NCI-H748 treated with DMSO at 0.1 percent for 48 hours (cell line): ENCODE measurements at regions not wholly inside any gene's neighbourhood (a gene's known extent, or its start where the extent isn't known, plus 50 kb on each side); places are given as distances from the start of the nearest gene placed in this dataset.
"Not testable (repeated sequence)": the region's sequence is repeated elsewhere in the genome, so short reads cannot be mapped to it uniquely, and the experiment has no call there.

ENCODE experiments used
- DNase-seq: peaks from one replicate; lab custom pipeline; 2025; lab: John Stamatoyannopoulos, UW

DNA sequence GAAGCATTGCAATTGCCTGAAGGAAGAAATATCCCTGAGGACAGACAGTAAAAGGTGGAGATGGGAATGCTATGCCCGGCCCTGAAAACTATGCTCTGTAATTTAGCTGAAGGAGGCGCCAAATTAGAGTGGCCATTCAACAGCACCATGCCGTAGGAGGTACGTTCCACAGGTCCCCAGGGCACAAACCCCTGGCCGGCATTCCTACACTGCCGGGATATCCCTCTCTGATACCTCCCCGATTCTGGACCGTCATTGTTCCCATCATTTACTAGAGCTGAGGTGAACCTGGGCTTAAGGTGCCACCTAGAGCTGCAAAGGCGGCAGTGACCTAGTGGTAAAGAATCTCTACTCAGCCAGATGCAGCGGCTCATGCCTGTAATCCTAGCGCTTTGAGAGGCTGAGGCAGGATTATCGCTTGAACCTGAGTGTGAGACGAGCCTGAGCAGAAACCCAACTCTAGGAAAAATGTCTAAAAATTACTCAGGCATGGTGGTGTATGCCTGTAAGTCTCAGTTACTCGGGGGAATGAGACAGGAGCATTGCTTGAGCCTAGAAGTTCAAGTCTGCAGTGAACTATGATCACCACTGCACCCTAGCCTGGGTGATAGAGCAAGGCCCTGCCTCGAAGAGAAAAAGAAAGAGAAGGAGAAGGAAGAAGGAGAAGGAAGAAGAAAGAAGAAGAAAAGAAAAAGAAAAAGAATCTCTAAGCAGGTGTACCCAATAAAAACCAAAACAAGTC lies 53.0 kb upstream of the TNKS2 start:
- no peak for DNase-seq

DNA sequence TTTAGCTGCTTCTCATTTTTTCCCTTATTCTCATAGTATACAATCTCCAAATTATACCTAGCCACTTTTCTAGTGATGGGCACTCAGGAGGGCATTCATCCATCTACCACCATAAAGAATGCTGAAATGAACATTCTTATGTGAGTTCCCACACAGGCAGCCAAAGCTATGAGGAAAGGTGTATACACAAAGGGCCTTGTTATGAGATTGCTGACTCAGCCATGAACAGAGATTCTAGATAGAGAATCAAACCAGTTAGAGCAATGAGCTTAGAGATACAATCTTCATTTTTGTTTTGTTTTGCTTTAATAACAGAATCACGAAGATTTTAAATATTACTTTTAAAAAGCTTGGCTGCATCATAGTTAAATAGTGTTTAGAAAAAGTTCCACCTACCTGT lies 54.8 kb upstream of the TNKS2 start:
- DNase-seq: no peak

DNA sequence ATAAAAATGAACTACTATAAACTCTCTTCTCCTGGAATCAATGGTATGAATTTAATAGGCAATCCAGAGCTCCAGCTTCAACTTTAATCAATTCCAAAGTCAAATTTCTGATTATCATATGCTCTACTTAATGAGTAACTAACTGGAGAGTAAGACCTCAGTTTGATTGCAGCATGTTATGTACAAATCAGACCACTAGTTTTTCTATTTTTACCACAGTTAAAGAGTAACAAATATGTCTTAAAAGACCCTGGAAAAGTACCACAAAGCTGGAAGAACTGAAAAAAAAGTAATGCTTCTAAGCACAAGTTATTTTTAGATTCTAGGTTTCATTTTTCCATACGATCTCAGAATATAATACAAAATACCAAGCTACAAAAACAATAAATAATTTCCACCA lies 56.0 kb upstream of the TNKS2 start:
- no peak for DNase-seq

DNA sequence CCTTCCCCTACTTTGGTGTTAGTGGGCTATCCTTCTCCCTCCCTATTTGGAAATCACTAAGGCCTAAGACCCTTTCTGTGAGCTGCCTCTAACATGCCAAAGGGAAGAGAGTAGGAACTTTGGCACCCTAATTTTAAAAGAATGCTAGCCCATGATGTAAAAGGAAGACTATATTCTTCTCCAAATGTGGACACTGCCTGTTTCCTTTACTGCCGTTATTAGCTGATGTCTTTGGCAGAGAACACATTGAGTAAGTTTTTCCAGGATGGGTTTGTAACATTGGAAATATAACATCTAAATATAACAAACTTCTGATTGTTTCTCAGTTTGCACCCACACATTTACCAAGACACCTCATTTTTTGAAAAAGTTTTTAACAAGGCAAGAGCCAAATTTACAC lies 56.9 kb upstream of the TNKS2 start:
- no peak for DNase-seq

DNA sequence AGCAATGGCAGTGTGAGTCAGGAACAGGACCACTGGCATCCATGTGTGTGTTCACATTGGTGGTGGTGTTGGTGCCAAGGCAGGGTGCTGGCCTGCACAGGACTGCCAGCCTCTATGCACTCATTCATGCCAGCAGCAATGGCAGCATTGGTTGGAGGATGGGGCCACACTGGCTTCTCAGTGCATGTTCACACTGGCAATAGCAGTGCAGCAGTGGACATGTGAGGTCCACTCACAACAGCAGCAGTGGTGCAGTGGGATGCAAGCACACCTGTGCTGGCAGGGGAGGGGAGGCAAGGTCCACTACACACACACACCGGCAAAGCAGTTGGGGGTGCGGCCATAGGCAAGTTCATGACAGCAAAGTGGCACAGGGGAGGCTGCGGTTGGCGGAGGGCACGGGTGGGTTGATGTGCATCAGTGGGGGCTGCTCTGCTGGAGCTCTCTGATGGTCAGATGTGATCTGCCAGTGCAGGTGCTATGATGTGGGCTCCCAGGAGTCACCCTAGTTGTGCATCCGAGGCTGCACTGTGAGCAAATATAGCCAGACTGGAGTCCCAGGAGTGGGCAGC lies 57.8 kb upstream of the TNKS2 start:
- DNase-seq: no peak

DNA sequence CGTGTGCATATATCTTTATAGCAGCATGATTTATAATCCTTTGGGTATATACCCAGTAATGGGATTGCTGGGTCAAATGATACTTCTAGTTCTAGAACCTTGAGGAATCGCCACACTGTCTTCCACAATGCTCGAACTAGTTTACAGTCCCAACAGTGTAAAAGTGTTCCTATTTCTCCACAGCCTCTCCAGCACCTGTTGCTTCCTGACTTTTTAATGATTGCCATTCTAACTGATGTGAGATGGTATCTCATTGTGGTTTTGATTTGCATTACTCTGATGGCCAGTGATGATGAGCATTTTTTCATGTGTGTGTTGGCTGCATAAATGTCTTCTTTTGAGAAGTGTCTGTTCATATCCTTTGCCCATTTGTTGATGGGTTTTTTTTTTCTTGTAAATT lies 66.0 kb upstream of the TNKS2 start:
- not testable (repeated sequence) for DNase-seq

DNA sequence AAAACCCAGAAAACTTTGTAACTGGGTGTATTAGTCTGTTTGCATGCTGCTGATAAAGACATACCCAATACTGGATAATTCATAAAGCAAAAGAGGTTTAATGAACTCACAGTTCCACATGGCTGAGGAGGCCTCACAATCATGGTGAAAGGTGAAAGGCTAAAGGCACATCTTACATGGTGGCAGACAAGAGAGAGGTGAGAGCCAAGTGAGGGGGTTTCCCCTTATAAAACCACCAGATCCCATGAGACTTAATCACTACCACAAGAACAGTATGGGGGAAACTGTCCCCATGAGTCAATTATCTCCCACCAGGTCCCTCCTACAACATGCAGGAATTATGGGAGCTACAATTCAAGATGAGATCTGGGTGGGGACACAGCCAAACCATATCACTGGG lies 68.9 kb upstream of the TNKS2 start:
- DNase-seq: not testable (repeated sequence)

DNA sequence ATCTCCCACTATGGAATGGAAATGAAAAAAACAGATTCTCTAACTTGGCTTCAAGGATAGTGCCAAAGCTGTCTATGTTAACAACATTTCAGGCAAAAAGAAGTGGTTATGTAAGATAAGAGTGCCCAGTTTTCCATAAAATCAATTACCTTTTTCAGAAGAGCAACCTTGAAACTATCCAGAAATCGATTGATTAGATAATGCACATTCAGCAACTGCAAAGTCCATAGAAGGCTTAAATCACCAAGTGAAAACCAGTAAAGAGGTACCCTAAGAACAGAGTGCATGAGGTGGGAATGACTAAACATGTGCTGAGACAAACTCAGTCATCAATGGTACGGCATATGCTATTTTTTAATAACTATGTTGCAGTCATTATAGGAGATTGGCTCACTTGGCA lies 71.9 kb upstream of the TNKS2 start:
- DNase-seq: no peak

DNA sequence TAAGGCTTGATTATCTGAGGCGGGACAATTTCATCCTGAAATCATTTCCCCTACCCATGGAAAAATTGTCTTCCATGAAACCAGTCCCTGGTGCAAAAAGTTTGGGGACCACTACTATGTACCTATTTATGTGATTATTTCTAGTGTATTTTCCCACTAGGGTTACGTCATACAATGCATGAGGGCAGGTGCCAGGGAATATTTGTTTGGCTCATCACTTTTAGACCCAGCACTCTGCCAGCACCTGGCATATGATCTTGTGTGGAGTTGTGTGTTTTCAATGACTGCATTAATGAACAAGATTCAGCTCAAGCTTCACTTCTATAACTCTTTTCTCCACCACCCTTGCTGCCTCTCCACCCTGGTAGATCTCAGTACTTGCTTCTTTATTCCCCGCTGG lies 73.3 kb upstream of the TNKS2 start:
- DNase-seq: no peak

DNA sequence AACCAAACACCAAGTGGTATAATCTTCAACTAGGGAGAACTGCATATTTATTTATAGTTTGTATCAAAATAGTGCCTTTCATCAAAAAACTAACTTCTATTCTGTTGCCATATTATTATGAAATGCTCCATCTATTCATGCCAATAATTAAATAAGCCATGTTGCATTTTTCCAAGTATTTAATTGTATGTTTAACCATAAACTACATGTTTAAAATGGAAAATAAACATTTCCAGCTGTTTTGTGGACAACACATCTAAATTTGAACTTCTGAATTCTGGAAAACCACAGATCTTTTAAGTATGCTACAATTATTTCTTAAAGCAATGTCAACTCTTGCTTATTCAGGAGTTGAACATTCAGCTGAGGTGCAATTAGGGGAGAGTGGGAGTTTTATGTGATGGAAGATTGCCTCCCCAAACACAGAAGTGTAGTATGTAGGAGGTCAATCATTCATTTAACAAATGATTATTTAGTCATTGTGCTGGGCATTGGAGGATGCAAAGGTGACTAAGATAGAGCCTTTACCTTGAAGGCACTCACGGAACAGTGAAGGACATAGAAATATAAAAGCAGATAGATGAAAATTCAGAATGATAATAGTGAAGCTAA lies 80.7 kb upstream of the PPP1R3C start:
- DNase-seq: no peak

DNA sequence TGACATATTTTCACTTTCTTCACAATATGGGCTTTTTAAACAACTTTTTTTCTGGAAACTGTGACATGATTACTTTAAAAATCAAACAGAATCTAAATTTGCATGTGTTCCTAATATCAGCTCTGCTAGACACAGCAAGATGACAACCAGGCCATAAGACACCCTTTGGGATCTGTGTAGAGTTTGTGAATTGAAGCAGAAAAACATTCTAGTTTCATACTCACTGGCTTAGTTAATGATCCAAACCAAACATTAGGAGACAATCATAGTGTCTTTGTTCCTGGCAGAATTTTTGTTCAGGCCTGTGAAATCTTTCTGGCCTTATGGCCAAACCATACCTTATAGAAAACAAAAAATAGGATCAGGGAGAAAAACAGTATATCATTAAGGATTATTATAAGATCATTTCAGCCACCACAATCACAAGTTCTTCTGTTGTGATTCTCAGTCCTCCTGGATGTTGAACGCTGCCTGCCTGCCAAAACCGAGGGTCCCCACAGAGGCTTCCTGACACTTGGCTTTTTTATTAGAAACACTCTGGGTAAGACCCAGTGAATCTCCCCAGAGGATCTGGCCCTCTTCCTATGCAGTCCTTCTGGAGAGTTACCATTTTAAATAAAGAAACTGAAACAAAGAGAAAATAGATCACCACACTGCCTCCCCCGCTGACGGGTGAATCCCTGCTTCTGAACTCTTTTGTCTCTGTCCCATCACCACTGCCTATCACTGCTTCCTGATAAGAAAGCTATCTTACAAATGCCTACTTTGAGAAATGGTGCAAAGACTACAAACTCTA lies 79.2 kb upstream of the PPP1R3C start:
- no peak for DNase-seq

DNA sequence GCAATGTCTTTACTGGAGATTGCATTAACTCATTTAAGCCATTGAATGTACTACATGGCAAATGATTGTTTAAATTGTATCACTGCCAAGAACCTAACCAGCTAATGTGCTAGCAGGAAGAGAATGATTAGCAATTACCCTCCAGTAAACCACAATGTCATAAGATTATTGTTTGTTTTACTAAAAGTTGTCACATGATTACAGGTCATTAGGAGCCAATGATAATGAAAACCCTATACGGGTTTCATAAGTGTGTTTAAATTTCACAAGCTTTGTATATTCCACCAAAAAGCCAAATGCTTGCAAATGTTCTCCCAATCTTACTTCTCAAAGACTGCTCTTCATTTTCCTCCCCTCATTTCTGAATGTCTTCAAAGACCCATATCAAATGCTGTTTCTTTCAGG lies 76.5 kb upstream of the PPP1R3C start:
- peak; percentile 79 for DNase-seq

DNA sequence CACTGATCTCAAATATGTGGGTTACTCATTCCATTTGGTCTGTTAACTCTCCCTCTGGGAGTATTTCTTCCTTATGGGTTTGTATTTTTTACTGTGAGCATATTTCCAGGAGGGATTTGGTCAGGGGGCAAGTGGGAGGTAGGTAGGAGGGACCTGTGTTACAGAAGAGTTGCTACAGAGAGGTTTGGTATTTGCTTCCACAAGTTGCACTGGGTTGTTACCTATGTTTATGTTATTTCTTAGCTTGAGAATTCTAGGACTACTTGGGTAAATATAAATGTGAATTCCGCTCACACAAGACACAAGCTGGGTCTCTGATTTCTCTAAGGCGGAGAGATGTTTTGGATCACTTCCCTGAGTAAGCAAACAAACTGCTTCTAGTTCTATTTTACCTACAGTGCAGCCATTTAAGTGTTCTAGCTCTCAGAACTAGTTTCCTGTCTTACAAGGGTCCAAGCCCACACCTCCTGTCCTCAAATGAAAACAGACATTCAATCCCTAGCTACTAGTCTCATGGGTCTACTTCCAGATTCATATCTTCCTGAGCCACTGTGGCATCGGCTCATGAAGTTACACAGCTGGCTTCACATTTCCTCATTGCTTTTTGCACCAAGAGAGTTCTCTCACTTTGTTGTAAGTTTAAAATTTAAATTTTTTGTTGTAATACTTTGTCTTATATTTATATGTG lies 75.4 kb upstream of the PPP1R3C start:
- DNase-seq: no peak

DNA sequence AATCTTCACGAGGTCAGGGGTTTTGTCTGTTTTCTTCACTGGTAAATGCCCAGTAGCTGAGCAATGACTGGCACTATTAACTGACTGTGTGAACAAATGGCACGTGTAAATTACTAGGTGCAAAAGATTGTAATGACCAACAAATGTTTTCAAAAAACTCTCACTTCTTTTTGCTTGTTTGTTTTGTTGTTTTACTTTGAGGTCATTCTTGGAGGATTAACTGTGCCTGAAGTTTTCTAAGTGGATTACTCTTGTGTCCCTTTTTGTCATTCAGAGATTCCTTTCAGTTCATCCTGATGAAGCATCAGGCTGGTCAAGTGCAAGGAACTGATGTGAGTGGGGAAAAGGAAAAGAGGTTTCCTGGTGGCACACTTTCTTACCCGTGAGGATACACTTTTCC lies 74.4 kb upstream of the PPP1R3C start:
- no peak for DNase-seq

DNA sequence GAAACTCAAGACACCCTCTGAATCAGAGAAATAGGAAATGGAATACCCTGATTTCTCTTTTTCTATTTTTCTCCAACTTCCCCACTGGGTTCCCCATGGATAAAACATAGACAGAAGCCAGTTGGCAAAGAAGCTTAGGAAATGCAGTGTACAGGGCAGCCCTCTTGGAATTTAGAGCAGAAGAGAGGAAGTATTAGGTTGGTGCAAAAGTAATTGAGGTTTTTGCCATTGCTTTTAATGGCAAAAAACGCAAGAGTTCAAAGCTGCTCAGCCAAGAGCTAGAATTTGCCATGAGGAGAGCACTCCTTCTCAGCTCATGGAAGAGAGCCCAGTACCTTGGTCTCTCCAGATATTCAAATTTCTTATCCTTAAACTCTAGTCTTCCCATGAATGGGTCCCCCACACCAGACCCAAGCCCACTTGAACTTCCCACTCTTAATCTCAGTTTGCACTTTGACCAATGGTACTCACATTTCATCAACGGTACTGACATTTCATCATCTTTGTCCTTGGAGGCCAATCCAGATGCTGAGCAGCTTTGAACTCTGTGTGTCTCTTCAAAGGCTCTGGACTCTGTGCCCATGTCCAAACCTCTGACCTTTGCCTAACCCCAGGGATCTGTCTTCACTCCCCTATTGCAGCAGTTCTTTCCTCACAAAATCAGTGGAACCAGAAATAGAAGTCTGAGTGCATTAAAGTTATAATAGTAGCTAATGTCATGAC lies 73.2 kb upstream of the PPP1R3C start:
- no peak for DNase-seq

DNA sequence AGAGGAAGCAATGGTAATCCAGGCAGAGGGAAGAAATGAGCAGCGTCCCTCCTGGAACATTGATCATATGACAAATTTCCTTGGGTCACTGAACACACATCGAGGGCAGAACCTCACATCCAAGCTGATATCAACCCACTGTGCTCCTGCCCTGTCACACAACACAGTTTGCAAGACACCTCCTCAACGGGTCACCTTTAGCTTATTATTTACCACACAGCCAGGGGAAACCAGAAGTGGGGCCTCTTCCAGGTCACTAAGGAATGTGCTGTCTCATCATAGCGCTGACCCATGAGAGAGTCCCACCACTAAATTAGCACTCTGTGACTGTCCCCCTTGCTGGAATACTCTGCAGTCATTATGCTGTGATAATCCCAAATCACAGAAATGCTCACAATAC lies 69.7 kb upstream of the PPP1R3C start:
- no peak for DNase-seq

DNA sequence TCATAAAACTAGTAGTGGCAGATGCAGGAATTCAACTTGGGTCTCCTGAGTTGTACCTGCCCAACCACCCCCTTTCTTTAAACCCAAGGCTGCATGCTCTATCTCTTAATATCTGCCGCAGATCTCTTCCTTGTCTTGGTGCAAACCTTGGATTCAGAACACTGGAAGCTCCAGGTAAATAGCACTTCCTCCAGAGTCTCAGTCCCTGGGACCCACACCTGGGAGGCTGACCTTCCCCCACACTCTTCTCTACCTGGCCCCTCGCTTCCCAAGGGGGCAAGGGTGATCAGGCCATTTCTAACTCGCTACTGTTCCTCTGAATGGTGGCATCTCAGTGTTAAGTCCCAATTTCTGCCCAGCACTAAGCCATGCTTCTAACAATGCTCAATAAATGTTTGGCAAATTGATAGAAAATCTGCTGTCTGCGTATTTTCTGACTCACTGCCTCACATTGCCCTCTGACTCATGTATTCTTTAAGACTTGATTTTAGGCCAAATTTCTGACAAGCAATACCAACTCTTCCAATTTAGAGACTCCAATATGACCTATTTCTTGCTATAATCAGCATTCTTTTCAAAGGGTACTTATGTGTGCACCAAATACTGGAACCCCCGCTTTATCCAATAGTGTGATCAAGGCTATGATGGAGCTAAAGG lies 68.0 kb upstream of the PPP1R3C start:
- no peak for DNase-seq

DNA sequence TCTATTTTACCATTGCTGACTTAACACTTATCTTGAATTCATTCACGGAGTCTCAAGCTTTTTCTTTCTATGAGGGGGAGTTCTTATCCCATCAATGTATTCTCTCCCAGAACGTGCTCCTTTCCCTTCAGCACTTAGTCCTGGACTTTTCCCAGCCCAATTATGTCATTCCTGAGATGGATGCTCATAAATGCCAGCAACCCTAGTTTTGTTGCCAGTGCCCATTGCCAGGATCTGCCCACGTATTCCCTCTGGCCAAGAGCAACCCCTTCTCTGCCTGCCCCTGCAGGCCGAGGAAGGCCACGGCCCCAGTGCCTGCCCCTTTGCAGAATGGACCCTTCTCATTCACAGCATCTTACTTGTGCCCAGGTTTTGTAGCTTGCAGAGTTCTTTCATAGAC lies 67.4 kb upstream of the PPP1R3C start:
- DNase-seq: no peak

DNA sequence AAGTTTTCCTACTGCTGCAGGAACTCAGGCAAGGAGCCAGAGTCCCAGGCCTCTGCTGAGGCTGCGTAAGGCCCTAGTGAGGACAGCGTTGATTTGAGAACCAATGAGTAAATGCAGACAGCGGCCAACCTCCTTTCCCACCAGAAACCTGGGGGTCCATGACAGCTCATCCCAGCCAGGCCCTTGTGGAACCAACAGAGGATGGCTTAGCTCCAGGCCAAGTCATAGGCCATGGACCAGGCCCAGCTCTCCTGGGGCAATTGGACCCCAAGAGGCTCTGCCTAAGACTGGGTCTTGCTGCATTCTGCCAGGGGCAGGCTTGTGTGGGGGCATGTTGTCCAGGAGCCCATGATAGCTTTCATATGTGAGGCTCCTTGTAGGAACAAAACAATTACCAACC lies 65.4 kb upstream of the PPP1R3C start:
- DNase-seq: no peak

DNA sequence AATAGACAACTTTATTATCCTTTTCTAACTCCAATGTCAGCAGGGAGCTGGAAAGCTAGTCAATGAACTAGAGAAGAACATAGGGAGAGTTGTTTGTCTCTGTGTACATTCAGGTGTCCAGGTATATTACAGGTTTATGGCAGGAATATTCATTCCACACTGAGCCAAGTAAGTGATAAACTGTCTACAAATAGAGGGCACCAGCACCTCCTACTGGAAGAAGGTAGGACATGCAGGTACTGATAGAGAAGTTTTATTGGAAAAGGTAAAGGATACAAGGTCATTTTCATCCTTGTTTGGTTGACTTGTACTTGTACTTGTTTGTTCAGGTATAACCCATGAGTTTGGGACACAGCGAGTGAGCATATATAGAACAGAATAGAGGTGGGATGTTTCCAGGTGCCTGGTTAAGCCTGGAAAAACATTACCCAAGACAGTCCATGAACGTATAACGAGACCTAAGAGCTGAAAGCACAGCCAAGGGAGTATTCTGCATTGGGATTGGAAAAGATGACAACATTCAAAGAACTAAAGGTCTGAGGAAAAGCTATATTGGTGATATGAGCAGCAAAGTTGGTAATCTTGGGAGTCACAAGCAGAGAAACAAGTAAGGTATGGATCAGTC lies 61.4 kb upstream of the PPP1R3C start:
- peak; percentile 38 for DNase-seq

DNA sequence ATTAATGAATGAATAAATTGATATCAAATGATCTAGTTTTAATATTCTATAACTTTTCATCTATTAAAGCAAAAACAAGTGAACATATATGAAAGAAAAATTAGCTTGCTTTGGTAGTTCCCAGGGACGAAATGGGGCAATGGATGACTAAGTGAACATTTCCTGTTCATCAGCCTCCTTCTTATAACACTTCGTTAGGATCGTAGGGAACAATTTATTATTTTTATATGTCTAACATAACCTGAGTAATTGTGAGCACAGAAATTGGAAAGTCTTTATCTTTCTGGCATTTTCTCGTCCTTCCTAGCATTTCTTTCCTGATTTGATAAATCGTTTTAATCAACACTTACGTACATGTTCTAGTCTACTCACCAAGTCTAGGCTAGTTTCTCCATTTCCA lies 59.1 kb upstream of the PPP1R3C start:
- no peak for DNase-seq
